Hematopoietic multipotent progenitor cell (in vitro differentiated cells): ENCODE measurements at regions not wholly inside any gene's neighbourhood (a gene's known extent, or its start where the extent isn't known, plus 50 kb on each side); places are given as distances from the start of the nearest gene placed in this dataset.
"Not testable (repeated sequence)": the region's sequence is repeated elsewhere in the genome, so short reads cannot be mapped to it uniquely, and the experiment has no call there.

Experiments used
- DNase-seq, 3 donors: peaks; one replicate each; pipeline ENCODE4 v3.0.0-alpha.2; 2011 to 2015; ENCODE audit warnings: low read depth in 2 of 3, low spot score in 2 of 3

DNA sequence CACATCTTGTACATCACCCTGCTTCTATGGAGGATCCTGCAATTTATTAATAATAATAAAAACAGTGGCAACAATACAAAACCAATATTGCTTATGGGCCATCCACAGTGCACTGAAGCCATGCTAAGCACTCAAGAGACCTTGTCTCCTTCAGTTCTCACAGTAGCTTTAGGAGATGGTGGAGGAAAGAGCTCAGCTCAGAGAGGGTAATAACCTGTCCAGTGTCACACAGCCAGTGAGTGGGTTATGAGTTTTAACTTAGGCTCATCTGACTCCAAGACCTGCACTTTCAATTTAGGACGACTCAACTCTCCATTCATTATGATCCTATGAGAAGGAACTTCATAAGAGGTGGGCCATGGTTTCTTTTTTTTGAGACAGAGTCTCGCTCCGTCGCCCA, 347.6 kb upstream of the RUNX1 start:
- DNase-seq, result no peak

DNA sequence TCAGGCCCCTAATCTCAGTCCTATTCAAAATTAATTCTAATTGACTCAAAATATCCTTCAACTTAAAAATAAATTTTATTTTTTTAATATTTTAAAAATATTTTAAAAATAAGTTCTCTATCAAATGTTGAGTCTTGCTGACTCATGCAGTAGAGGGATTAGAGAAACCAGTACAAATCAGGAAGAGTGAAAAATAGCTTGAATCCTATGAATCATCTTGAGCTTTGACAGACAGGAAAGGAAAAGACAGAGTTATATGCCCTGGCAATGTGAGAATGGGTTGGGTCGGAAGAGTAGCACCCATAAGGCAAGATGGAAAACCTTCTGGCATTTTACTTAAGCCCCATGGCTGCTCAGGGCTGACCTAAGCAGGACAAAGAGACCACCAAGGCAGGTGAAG, 346.6 kb upstream of the RUNX1 start:
- peak in 1 of 3 donors; percentile 20 for DNase-seq

DNA sequence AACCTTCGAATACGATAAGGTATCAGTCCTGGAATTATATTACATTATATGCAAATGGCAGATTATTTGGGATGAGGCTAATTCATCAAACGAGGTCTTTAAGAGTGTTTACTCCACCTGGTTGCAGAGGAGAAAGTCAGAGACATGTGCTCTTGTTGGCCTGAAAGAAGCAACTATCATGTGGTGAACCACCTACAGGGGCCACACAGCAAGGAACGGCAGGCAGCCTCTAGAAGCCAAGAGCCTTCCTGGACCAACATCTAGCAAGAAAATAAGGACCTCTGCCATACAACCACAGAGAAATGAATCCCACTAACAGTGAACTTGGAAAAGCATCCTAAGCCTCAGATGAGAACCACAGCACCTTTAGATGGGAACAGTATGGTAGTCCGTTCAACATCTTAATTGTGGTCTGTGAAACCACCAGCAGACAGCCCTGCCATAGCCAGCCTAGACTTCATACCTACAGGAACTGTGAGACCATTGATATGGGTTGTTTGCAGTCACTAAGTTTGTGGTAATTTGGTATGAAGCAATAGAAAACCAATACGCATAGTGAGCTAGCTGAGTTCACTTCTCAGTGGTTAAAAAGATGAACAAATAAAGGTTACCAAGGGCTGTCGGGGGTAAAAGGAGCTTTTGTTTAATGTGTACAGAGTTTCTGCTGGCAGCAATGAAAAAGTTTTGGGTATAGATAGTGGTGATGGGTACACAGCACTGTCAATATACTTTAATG, 345.7 kb upstream of the RUNX1 start:
- DNase-seq, result peak in 1 of 3 donors; percentile 33

DNA sequence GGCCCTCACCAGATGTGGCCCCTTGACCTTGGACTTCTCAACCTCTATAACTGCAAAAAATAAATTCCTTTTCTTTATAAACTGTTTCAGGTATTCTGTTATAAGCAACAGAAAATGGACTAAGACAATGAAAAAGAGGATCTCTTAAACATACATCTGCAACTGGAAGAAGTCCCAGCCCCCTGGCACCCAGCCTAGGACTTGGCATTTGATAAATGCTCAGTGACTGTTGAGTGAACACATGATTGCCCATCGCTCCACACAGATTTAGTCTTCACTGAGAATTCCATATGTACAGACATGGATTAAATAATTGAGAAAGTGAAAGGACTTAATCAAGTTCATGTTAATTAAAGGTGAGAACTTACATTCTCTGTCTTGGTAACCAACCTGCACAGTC, 344.9 kb upstream of the RUNX1 start:
- no peak for DNase-seq

DNA sequence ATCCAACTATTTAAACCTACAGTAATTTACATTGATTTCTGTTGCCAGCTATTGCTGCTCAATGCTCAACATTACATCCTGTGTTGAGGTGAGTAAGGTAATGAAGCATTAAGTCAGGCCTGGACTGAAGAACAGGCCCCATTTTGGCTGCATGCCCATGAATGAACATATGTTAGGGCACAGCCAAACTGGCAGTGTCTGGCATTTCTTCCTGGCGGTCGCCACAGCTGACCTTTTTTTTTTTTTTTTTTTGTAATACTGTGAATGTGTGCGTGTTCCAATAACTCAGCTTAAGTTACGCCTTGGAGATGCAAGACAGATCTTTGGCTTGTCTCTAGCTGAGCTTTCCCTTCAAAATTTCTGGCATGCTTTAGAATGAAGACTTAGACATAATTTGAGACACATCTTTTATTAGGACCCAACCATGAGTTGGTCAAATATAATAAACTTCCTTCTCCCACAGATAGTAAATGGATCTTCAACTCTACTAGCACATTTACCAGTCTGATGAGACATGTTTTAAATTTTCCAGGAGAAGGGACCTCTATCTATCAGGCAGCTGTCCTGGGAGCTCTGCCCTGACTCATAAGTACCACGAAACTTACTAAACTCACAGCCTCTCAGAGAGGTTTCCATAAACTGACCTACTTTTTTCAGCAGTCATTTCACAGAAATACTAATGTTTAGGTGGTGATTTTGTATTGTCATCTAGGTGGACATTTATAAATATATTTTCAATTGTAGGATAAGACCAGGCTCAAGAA, 341.1 kb upstream of the RUNX1 start:
- DNase-seq, result peak in 1 of 3 donors; percentile 51

DNA sequence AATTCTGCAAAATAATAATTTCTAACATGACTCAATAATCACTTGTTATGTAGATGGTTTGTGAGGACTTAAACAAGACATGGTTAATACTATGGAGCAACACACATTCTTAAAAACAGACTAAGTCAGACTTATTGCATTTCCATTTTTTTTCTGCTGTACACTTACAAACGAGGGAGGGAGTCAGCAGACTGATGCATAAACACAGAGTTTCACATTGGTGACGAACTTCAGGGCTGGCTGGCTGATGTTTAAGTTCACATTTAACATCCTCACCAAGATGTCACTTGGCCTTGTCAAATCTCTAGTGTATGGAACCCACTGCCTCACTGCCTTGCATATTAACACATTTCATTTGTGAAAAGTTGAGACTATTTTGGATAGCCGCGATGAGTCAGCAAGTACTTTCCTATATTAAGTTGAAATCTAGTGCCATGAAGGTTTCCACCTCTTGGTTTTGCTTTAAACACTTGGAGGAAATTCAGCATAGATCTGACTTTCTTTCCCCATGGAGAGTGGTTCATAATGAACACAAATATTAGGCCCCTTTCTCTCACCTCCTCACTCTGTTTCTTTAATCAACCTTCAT, 337.5 kb upstream of the RUNX1 start:
- peak in 1 of 3 donors; percentile 29 for DNase-seq

DNA sequence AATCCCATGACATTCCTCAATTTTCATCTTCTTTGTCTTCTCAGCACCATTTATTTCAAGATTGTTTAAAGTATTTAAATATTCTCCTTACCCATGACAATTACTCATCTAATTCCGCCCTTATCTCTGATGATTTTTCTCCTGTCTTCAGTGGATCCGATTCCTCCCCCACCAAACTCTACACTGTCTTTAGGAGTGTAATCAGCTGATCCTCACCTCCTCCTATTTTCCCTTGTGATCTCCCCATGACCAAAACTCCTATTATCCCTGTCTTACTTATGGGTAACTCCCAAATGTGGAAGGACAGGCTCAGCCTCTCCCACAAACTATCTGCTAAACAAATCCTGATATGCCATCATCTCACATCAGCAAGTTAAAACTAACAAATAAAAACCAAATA, 335.3 kb upstream of the RUNX1 start:
- DNase-seq, result no peak

DNA sequence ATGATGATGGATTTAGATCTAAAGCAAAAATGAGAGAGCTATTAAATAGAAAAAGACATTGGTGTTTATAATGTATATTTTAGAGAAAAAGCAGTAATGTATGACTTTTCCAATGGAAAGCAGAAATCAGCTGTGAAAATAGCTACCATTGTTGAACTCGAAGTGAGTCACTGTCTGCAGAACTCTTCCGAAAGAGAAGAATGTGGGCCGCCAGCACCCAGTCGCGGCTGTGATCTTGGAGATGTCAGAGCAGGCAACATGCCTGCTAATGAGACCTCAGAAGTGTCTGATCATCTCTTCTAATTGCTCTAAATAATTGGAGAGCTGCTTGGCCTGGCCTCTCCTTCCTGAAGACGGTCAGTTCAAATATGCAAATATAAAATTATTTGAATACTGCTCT, 333.6 kb upstream of the RUNX1 start:
- DNase-seq, result no peak

DNA sequence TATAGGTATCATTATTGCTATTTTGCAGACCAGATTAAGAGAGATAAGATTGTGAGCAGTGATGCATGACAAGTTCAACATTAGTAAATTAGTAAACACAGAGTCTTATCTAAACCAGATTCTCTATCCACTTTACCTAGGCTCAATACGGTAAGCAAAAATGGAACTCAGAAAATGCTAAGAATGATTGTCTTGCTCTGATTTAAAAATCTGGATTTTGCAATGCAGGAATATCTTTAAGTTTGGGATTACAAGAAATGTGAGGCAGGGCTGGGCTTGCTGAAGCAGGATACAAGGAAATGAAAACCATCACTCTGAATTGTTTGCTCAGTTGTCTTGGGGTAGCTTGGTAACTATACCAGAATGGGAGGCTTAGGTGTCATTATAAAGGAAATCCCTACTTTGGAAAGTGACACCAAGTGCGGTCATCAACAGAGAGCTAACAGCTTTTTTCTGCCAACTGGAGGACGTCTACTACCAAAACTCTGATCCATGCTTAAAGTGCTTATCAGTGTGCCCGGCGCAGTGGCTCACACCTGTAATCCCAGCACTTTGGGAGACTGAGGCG, 332.7 kb upstream of the RUNX1 start:
- no peak for DNase-seq

DNA sequence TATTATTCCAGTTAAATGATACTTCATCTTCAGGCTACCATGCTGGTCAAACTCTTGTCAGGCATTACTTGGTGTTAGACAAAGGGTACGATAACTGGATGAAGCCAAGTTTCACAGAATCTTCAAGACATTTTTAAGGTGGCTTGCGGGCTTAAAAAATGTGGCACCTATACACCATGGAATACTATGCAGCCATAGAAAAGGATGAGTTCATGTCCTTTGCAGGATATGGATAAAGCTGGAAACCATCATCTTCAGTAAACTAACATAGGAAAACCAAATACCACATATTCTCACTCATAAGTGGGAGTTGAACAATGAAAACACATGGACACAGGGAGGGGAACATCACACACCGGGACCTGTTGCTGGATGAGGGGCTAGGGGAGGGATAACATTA, 331.2 kb upstream of the RUNX1 start:
- not testable (repeated sequence) for DNase-seq

DNA sequence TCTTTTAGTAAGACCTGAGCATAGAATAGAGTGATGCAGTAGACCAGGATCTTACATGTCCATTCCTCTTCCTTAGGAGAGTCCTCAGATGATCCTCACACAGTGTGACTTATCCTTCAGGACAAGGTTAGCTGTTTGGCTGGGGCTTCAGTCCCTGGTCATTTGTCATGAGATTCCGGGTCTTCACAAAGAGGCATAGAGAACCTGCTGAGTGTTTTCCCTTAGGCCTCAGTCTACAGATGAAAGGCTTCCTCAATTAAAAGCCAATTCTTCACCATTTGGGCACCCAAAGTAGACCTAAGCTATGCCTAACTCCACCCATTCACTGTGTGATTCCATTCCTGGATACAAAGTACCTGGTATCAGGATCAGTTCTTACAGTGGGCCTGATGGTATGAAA, 329.8 kb upstream of the RUNX1 start:
- no peak for DNase-seq

DNA sequence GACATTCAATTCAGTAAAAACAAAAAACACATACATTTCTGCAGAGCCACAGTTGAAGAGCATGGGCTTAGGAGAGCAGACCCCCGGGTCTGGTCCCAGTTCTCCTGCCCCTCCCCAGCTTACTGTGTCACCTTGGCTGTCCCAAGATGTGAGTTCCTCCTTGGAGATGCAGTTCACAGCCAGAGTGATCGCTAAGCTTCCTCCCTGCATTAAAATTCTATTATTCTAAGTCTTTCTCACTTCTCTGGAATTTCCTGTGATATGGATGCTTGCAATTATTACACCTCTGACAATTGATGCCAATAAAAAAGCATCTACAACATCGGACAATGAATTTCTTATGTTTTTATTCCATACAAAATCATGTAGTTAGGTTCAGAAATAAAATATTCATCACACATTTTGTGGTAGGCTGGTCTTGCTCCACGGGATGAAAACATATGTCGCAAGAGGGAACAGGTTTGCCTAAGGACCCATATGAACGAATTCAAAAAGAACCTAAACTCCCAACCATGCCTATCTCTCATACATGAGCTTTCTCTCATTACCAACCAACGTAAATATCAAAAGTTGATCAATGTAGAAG, 328.5 kb upstream of the RUNX1 start:
- DNase-seq, result no peak

DNA sequence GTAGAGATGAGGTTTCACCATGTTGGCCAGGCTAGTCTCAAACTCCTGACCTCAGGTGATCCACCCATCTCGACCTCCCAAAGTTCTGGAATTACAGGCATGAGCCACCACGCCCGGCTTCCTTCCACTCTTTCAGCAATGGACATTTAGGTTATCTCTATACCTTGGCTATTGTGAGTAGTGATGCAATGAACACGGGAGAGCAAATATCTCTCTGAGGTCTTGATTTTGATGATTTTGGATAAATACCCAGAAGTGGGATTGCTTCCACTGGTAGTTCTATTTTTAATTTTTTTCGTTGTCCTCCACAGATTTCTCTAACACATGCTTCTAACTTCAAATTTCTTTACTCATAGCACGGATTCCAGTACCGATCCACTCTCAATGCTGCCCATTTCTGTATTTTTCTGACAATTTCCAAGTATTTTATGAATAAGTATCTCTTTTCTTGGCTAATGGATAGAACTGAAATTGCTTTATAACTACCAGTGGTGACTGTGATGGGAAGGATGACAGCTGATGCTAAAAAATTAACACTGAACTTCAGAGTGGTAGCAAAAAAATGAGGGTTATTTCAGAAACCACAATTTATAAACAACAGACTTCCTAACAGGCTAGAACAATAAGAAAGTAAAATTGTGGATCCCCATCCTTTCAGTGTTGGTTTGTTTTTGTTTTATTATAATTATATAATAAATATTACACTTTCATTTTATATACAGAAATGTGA, 327.5 kb upstream of the RUNX1 start:
- no peak for DNase-seq

DNA sequence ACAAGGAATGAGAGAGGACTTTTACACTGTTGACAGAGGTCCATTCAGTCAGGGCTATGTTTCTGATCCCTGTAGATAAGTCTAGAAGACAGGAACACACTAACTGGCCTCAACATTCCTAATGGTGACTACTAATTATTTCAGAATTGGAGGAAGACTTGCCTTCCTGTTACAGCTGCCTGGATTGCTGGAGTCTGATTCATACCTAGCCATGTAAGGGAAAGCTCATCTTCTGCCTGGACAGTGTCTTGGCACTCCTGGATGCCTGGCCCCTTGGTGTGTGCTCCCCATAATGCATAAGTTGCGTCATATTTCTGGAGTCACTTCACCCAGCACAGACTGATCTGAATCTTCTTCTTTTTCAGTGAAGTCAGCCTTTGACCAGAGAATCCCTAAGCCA, 326.0 kb upstream of the RUNX1 start:
- DNase-seq, result no peak

DNA sequence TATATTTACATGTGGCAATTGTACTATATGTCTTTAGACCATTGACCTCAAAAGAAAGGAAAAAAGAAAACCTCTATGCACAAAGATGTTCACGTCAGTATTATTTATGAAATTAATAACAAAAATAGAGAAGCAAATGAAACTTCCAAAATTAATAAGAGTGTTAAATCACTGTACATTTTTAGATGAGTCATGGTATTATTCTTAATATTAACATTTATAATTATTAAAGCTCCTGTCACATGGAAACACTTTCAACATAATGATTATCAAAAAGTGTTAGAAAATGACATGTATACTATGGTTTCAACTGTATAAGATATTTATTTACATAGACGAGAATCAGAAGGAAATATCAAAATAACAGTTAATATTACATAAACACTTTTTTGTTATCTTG, 324.9 kb upstream of the RUNX1 start:
- DNase-seq, result no peak

DNA sequence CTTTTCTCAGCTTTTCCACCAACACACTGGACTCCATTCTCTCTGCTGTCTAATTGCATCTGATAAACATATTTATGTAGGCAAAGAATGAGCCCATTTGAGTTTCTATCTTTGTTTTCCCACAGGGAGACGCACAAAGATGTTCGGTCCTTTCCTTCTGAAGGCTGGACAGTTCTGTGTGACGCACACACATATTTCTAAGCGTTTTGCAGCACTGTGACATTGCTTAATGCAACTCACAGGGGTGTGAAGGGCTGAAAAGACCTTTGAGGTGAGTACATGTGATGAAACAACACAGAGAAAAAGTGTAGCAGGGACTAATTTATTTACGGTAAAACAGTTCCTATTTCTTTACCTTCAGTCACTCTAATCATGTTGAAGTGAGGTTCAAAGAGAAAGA, 323.1 kb upstream of the RUNX1 start:
- DNase-seq, result no peak

DNA sequence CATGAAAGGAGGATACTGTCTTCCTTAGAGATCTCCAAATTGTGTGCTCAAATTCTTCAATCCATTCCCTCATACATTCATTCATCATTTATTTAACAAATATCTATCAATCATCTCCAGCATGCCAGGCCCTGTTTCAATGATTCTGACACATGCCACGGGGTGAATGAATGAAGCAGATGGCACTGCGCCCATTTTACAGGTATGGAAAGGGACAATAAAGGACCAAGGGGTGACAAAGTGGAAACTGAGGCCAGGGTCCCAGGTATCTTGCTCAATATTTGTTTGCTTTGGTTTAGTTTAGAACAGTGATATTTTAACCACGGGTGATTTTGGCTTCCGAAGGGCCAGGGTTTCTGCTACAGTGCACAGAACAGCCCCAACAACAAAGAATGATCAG, 321.6 kb upstream of the RUNX1 start:
- no peak for DNase-seq

DNA sequence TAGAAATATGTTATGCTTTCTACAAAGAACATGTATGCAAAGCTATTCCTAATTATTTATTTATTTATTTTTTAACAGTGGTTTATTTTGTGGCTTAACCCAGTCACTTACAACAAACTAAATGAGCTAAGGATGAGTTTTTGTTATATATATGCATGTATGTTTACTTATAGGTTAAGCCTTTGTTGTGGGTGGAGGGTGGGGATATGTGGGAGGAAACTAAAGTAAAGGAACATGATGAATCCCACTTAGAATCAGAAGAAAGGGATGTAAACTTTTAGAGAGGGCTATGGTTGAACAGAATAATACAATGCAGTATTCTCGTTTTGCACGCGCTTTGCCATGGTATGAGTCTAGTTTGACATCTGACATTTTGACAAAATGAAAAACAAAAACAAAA, 321.0 kb upstream of the RUNX1 start:
- no peak for DNase-seq

DNA sequence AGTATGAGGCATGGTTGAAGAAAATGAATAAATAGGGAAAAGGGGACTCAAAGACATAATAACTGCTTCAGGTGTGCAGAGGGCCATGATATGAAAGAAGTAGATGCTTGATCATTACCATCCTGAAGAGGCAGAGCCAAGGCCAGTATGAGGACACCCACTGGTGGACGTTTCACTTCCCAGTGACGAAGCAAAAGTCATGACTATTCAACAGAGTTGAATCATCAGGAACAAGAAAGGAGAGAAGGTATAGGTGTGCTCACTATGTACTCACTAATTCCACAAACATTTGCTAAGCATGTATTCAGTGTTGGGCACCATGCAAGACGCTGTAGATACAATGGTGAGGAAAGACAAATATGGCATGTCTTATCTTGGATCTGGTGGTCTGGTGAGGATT, 319.2 kb upstream of the RUNX1 start:
- no peak for DNase-seq

DNA sequence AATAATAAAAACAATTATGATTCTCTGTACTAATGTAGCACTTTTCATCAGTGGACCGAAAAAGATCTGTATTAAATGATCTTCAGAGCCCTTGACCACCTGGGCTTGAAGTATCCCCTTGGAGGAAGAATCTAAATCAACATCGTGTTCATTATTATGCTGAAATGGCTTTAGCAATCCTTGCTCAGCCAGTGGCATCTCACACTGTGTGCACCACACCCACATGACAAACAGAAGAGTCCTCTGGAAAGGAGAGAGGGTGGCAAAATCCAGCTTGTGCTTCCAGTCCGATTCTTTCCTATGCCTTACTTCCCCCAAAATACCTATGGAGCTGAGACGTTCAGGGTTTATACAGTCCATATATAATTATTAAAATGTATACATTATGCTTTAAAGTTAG, 318.5 kb upstream of the RUNX1 start:
- no peak for DNase-seq
